Natural killer cell (primary cell): ENCODE measurements at regions not wholly inside any gene's neighbourhood (a gene's known extent, or its start where the extent isn't known, plus 50 kb on each side); places are given as distances from the start of the nearest gene placed in this dataset.

Experiments used
- ATAC-seq, 3 donors: fragments of 150-1000 bp in 2 of 3; fragments of 200-7000 bp in 1 of 3; cut with Tn5 transposase; 1 replicate in 1 of 3; 2 replicates in 2 of 3; pipeline ENCODE4 v1.10.0; 2021; ENCODE audit warnings: mild to moderate bottlenecking in 2 of 3, moderate library complexity in 2 of 3
- DNase-seq, 2 donors: peaks; one replicate each; pipeline versions ENCODE4 v3.0.0 to v3.0.0-alpha.2; 2013 to 2021; ENCODE audit warnings: mixed read lengths in 1 of 2
- H3K27ac ChIP-seq: one replicate; pipeline ENCODE4 v1.5.1; 2013; ENCODE audit warnings: mild to moderate bottlenecking, low read length
- H3K27me3 ChIP-seq: one replicate; pipeline ENCODE4 v1.6.1; 2013; ENCODE audit warnings: low read length; ENCODE audit not compliant: control insufficient read depth, insufficient read depth
- H3K36me3 ChIP-seq: one replicate; pipeline ENCODE4 v1.6.1; 2013; ENCODE audit warnings: low read length; ENCODE audit not compliant: control insufficient read depth, insufficient read depth
- H3K4me1 ChIP-seq: one replicate; pipeline ENCODE4 v1.6.1; 2013; ENCODE audit warnings: low read length; ENCODE audit not compliant: control insufficient read depth, insufficient read depth
- H3K4me3 ChIP-seq: one replicate; pipeline ENCODE4 v1.5.1; 2013; ENCODE audit warnings: low read length
- H3K9me3 ChIP-seq: one replicate; pipeline ENCODE4 v1.6.1; 2013; ENCODE audit warnings: low read length; ENCODE audit not compliant: control insufficient read depth, insufficient read depth
- H3K27ac Mint-ChIP-seq, 2 donors: one replicate each; pipeline ENCODE4 v1.8.0; 2022; ENCODE audit warnings: mild to moderate bottlenecking in 2 of 2, mixed read lengths in 2 of 2, moderate library complexity in 1 of 2
- H3K27me3 Mint-ChIP-seq, 2 donors: one replicate each; pipeline ENCODE4 v1.8.0; 2022; ENCODE audit warnings: low read depth in 2 of 2, mixed read lengths in 2 of 2
- H3K36me3 Mint-ChIP-seq: one replicate; pipeline ENCODE4 v1.8.0; 2022; ENCODE audit warnings: mixed read lengths
- H3K4me1 Mint-ChIP-seq, 2 donors: one replicate each; pipeline ENCODE4 v1.8.0; 2022; ENCODE audit warnings: mixed read lengths in 2 of 2
- H3K4me3 Mint-ChIP-seq: one replicate; pipeline ENCODE4 v1.8.0; 2022; ENCODE audit warnings: mild to moderate bottlenecking, moderate library complexity, mixed read lengths
- H3K9me3 Mint-ChIP-seq, 2 donors: one replicate each; pipeline ENCODE4 v1.8.0; 2022; ENCODE audit warnings: mixed read lengths in 2 of 2
- WGBS: methylation state at CpG from one replicate; pipeline ENCODE4 v1.1.7; 2013; ENCODE audit warnings: missing lambda C conversion rate; ENCODE audit not compliant: insufficient coverage; 5-methylcytosine and 5-hydroxymethylcytosine counted together
- intact Hi-C: fragments of 100-400 bp; cut with micrococcal nuclease; formaldehyde crosslinking; loops from one replicate; pipeline ENCODE4 v1.14.2; 2022
- TF ChIP-seq, protein P1 (sequence below): fragments of 200-600 bp; IDR thresholded peaks from one replicate; pipeline ENCODE4 v1.8.0; 2022; ENCODE audit warnings: antibody characterized with exemption

DNA sequence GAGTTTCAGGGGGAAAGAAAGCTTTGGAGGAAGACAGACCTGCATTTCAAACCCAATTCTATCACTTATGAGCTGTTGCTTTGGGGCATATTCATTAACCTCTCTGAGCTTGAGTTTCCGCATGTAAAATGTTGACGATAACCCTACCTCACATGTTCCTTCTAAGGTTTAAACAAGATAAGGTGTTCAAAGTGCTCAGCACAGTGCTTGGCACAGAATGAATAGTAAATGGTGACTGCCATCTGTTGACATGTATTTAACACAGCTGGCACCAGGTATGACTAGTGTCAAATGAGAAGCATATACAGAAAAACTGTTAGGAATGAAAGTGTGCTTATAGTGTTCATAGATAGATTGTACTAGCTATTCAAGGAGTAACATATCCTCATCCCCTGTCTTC lies 155.5 kb downstream of the PTGER3 start:
- Mint-ChIP-seq H3K27me3 (peaks cover 8 to 48% of the 10 kb centered on the region in 2 donors), H3K4me1 (peaks cover 7 to 8% of the 10 kb centered on the region in 2 donors), H3K27ac (no peak overlapping the region), H3K9me3 (no peaks in the 10 kb centered on the region), H3K36me3 (peaks cover 5% of the 10 kb centered on the region), H3K4me3 (no peak overlapping the region)
- Histone ChIP-seq H3K27me3 (no peaks in the 10 kb centered on the region), H3K9me3 (no peaks in the 10 kb centered on the region), H3K4me3 (no peak overlapping the region), H3K27ac (no peak overlapping the region), H3K36me3 (no peaks in the 10 kb centered on the region), H3K4me1 (no peaks in the 10 kb centered on the region)
- DNase-seq (no peak), ATAC-seq (no peak)
- TF ChIP-seq, protein P1, sequence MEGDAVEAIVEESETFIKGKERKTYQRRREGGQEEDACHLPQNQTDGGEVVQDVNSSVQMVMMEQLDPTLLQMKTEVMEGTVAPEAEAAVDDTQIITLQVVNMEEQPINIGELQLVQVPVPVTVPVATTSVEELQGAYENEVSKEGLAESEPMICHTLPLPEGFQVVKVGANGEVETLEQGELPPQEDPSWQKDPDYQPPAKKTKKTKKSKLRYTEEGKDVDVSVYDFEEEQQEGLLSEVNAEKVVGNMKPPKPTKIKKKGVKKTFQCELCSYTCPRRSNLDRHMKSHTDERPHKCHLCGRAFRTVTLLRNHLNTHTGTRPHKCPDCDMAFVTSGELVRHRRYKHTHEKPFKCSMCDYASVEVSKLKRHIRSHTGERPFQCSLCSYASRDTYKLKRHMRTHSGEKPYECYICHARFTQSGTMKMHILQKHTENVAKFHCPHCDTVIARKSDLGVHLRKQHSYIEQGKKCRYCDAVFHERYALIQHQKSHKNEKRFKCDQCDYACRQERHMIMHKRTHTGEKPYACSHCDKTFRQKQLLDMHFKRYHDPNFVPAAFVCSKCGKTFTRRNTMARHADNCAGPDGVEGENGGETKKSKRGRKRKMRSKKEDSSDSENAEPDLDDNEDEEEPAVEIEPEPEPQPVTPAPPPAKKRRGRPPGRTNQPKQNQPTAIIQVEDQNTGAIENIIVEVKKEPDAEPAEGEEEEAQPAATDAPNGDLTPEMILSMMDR: no peak
- WGBS: no CpG with 5 or more reads among the region's 2 CpGs
- intact Hi-C loops: no loop called here

DNA sequence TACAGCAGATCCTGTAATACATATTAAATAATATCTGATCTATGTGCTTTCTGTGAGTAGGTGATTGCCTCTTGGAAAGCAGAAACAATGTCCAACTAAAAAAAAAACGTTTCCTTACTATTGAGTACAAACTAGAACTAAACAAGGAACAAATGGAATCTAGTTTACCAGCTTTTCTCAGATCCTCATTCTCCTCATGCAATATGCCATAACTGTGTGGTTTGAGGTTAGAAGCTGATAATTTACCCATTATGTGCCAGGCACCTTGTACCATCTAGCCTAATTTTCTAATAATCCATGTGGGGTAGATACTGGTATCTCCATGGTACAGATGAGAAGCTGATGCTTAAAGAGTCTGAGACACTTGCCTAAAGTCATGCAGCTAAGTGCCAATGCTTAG lies 154.7 kb downstream of the PTGER3 start:
- TF ChIP-seq, protein P1: no peak
- no CpG with 5 or more reads among the region's 1 CpG for WGBS
- Histone ChIP-seq H3K4me3 (no peak overlapping the region), H3K36me3 (no peaks in the 10 kb centered on the region), H3K9me3 (no peaks in the 10 kb centered on the region), H3K4me1 (no peaks in the 10 kb centered on the region), H3K27ac (no peak overlapping the region), H3K27me3 (no peaks in the 10 kb centered on the region)
- H3K27ac Mint-ChIP-seq: no peak overlapping the region
- DNase-seq (no peak), ATAC-seq (no peak)
- H3K9me3 Mint-ChIP-seq: no peaks in the 10 kb centered on the region
- intact Hi-C loops: no loop called here
- H3K36me3 Mint-ChIP-seq: peaks cover 5% of the 10 kb centered on the region
- no peak overlapping the region for H3K4me3 Mint-ChIP-seq
- H3K27me3 Mint-ChIP-seq: peaks cover 8 to 46% of the 10 kb centered on the region in 2 donors
- H3K4me1 Mint-ChIP-seq: peaks cover 7 to 8% of the 10 kb centered on the region in 2 donors

DNA sequence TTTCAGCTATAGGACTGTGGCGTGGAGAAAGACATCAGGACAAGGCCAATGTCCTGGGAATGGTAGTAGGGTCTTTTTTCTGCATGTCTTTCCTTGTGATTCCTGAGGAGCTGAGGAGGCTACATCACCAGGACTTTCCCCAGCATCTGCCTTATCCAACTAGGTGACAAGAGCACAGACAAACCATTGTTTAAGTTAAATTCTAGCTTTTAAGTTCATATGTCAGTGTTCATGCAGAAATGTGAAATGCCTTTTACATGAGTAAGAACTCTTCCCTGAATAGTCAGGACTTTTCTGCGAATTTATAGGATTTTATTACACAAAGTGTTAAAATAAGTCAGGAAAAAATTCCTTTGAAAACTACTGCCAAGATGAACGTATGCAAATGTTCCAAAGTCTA lies 154.2 kb downstream of the PTGER3 start:
- Mint-ChIP-seq H3K4me1 (peaks cover 7 to 8% of the 10 kb centered on the region in 2 donors), H3K27ac (no peak overlapping the region), H3K4me3 (no peak overlapping the region), H3K9me3 (no peaks in the 10 kb centered on the region), H3K36me3 (peaks cover 5% of the 10 kb centered on the region), H3K27me3 (peaks cover 12 to 41% of the 10 kb centered on the region in 2 donors)
- 90% methylated on average over 1 of the region's 3 CpGs for WGBS
- Histone ChIP-seq H3K9me3 (no peaks in the 10 kb centered on the region), H3K36me3 (no peaks in the 10 kb centered on the region), H3K27ac (no peak overlapping the region), H3K4me3 (no peak overlapping the region), H3K27me3 (no peaks in the 10 kb centered on the region), H3K4me1 (no peaks in the 10 kb centered on the region)
- intact Hi-C loops: no loop called here
- DNase-seq: no peak
- no peak for ATAC-seq
- TF ChIP-seq, protein P1: no peak

DNA sequence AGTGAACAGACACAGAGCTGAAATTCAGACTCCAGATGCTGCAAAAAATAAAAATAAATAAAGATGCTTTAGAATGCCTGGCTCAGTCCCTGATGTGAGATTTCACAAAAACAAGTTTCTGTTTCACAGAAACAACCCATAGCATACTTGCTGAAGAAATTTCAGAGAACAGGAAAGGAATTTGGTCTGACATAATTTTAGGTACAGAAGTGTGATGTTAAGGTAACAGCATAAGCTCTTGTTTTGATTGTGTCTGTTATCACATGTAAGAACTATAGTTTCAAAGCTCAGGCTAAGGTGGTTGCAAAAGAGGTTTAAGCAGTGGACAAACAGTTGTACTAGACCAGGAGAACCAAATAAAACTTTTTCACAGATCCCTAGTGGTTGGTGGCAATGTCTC lies 152.1 kb downstream of the PTGER3 start:
- intact Hi-C loops: no loop called here
- Histone ChIP-seq H3K4me1 (no peaks in the 10 kb centered on the region), H3K36me3 (no peaks in the 10 kb centered on the region), H3K9me3 (no peaks in the 10 kb centered on the region), H3K4me3 (no peak overlapping the region), H3K27ac (no peak overlapping the region), H3K27me3 (no peaks in the 10 kb centered on the region)
- no peaks in the 10 kb centered on the region for H3K9me3 Mint-ChIP-seq
- peaks cover 19 to 35% of the 10 kb centered on the region in 2 donors for H3K27me3 Mint-ChIP-seq
- H3K36me3 Mint-ChIP-seq: no peaks in the 10 kb centered on the region
- peaks cover 7 to 8% of the 10 kb centered on the region in 2 donors for H3K4me1 Mint-ChIP-seq
- H3K4me3 Mint-ChIP-seq: no peak overlapping the region
- no peak overlapping the region for H3K27ac Mint-ChIP-seq
- ATAC-seq (peak in 1 of 3 donors; percentile 28), DNase-seq (no peak)
- TF ChIP-seq, protein P1: no peak
